ENCODE measurements at regions not wholly inside any gene's neighbourhood (a gene's known extent, or its start where the extent isn't known, plus 50 kb on each side); places are given as distances from the start of the nearest gene placed in this dataset.

GRCh38 chr2:43095533-43096295 lies 130.7 kb downstream of the ZFP36L2 start:
- Histone ChIP-seq H3F3A (ENCODE audit: insufficient read depth) (no peaks in the 10 kb centered on the region), H3K36me3 (ENCODE audit: low read depth) (no peaks in the 10 kb centered on the region), H3K79me2 (ENCODE audit: insufficient read depth) (no peaks in the 10 kb centered on the region), H2AFZ (no peak overlapping the region), H3K27me3 (replicated peaks; ENCODE audit: insufficient read depth) (no peaks in the 10 kb centered on the region), H4K20me1 (ENCODE audit: insufficient read depth) (no peaks in the 10 kb centered on the region), H3K9me2 (ENCODE audit: insufficient read depth) (no peaks in the 10 kb centered on the region), H3K4me2 (ENCODE audit: unreplicated experiment) (no peak overlapping the region), H3K4me1 (ENCODE audit: insufficient read depth) (no peaks in the 10 kb centered on the region), H3K27ac (no peak overlapping the region), H3K9me3 (ENCODE audit: low read depth) (no peaks in the 10 kb centered on the region), H3K4me3 (no peak overlapping the region), H3K9ac (no peak overlapping the region)
- WGBS, 2 experiments (ENCODE audit: low coverage in 1 of 2, low lambda C conversion rate in 2 of 2, missing lambda C conversion rate in 2 of 2): 81 to 86% methylated on average over 4 of the region's 4 CpGs
- in situ Hi-C loops (cut with MboI): no loop called here
- no peak for TF ChIP-seq EZH2 (IDR thresholded peaks at IDR 0.05; ENCODE audit: insufficient read depth, poor library complexity, severe bottlenecking)
- no peak for TF ChIP-seq EZH2phosphoT487 (IDR thresholded peaks at IDR 0.05; ENCODE audit: insufficient read depth, low read depth)
- DNase-seq: no peak

DNA sequence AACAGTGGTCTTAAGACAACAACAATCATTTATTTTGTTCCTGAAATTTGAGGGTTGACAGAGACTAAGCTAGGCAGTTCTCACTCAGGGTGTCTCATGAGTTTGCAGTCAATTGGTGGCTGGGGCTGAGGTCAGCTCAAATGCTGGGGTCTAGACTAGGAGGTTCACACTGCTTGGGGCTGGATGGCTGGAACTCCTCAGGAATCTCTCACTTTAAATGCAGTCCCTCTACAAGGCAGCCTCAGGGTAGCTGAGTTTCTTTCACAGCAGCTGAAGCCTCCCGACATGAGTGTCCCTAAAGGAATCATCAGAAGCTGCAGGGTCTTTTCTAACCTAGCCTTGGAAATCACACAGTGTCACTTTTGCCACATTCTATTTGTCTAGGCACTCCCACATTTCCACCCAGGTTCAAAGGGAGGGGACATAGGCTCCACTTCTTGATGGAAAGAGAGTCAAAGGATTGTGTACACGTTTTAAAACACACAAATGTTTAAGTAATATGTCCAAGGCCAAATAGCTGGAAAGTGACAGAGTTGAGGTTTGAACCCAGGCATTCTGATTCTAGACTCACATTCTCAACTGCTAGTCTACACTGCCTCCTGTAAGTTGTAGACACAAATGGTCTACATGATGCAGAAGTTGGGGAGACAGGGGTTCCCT lies 133.8 kb downstream of the ZFP36L2 start:
- WGBS, 2 experiments (ENCODE audit: low coverage in 1 of 2, low lambda C conversion rate in 2 of 2, missing lambda C conversion rate in 2 of 2): 62 to 63% methylated on average over 2 of the region's 2 CpGs
- Histone ChIP-seq H3K27me3 (replicated peaks; ENCODE audit: insufficient read depth) (no peaks in the 10 kb centered on the region), H3K9me3 (ENCODE audit: low read depth) (peaks cover 3% of the 10 kb centered on the region), H3K9me2 (ENCODE audit: insufficient read depth) (no peaks in the 10 kb centered on the region), H3K27ac (no peak overlapping the region), H3K4me3 (no peak overlapping the region), H3K4me1 (ENCODE audit: insufficient read depth) (peaks cover 6% of the 10 kb centered on the region), H3K9ac (no peak overlapping the region), H3K36me3 (ENCODE audit: low read depth) (no peaks in the 10 kb centered on the region), H3K4me2 (ENCODE audit: unreplicated experiment) (no peak overlapping the region), H2AFZ (no peak overlapping the region), H4K20me1 (ENCODE audit: insufficient read depth) (no peaks in the 10 kb centered on the region), H3F3A (ENCODE audit: insufficient read depth) (peaks cover 6% of the 10 kb centered on the region; the same call in 1 of the 2 replicates), H3K79me2 (ENCODE audit: insufficient read depth) (no peaks in the 10 kb centered on the region)
- DNase-seq: no peak
- TF ChIP-seq EZH2 (IDR thresholded peaks at IDR 0.05; ENCODE audit: insufficient read depth, poor library complexity, severe bottlenecking) (no peak), EZH2phosphoT487 (IDR thresholded peaks at IDR 0.05; ENCODE audit: insufficient read depth, low read depth) (no peak)
- in situ Hi-C loops (cut with MboI): no loop called here

GRCh38 chr2:43090317-43090716 lies 136.1 kb downstream of the ZFP36L2 start:
- Histone ChIP-seq H3K4me2 (ENCODE audit: unreplicated experiment) (no peak overlapping the region), H3K9me3 (ENCODE audit: low read depth) (peaks cover 3% of the 10 kb centered on the region), H2AFZ (no peak overlapping the region), H3K9ac (no peak overlapping the region), H3K79me2 (ENCODE audit: insufficient read depth) (no peaks in the 10 kb centered on the region), H3K4me1 (ENCODE audit: insufficient read depth) (peaks cover 26% of the 10 kb centered on the region), H3K27me3 (replicated peaks; ENCODE audit: insufficient read depth) (no peaks in the 10 kb centered on the region), H3F3A (ENCODE audit: insufficient read depth) (peaks cover 23% of the 10 kb centered on the region), H3K9me2 (ENCODE audit: insufficient read depth) (no peaks in the 10 kb centered on the region), H4K20me1 (ENCODE audit: insufficient read depth) (no peaks in the 10 kb centered on the region), H3K27ac (no peak overlapping the region), H3K4me3 (no peak overlapping the region), H3K36me3 (ENCODE audit: low read depth) (no peaks in the 10 kb centered on the region)
- TF ChIP-seq EZH2phosphoT487 (IDR thresholded peaks at IDR 0.05; ENCODE audit: insufficient read depth, low read depth) (no peak), EZH2 (IDR thresholded peaks at IDR 0.05; ENCODE audit: insufficient read depth, poor library complexity, severe bottlenecking) (no peak)
- in situ Hi-C loops (cut with MboI): no loop called here
- WGBS, 2 experiments (ENCODE audit: low coverage in 1 of 2, low lambda C conversion rate in 2 of 2, missing lambda C conversion rate in 2 of 2): 87 to 100% methylated on average over 1 of the region's 1 CpG
- DNase-seq: no peak

- no peaks in the 10 kb centered on the region for H3K36me3 ChIP-seq (ENCODE audit: low read depth)
- no peaks in the 10 kb centered on the region for H4K20me1 ChIP-seq (ENCODE audit: insufficient read depth)
- no peaks in the 10 kb centered on the region for H3K27me3 ChIP-seq (replicated peaks; ENCODE audit: insufficient read depth)
- H3K27ac ChIP-seq: peak overlapping the region; percentile 10
- 94 to 100% methylated on average over 3 of the region's 3 CpGs for WGBS, 2 experiments (ENCODE audit: low coverage in 1 of 2, low lambda C conversion rate in 2 of 2, missing lambda C conversion rate in 2 of 2)
- no peak for TF ChIP-seq EZH2phosphoT487 (IDR thresholded peaks at IDR 0.05; ENCODE audit: insufficient read depth, low read depth)
- in situ Hi-C loops (cut with MboI): no loop called here
- no peaks in the 10 kb centered on the region for H3K79me2 ChIP-seq (ENCODE audit: insufficient read depth)
- H3K9me2 ChIP-seq (ENCODE audit: insufficient read depth): no peaks in the 10 kb centered on the region
- H3K4me1 ChIP-seq (ENCODE audit: insufficient read depth): peaks cover 45% of the 10 kb centered on the region
- H3K4me2 ChIP-seq (ENCODE audit: unreplicated experiment): no peak overlapping the region
- no peak overlapping the region for H3K9ac ChIP-seq
- no peak overlapping the region for H2AFZ ChIP-seq
- peaks cover 43% of the 10 kb centered on the region for H3F3A ChIP-seq (ENCODE audit: insufficient read depth)
- H3K4me3 ChIP-seq: no peak overlapping the region
- DNase-seq: no peak
- H3K9me3 ChIP-seq (ENCODE audit: low read depth): peaks cover 3% of the 10 kb centered on the region
Measured at GRCh38 chr2:43088143-43089073, 138.0 kb downstream of the ZFP36L2 start.
